H1 (cell line): ENCODE measurements at regions not wholly inside any gene's neighbourhood (a gene's known extent, or its start where the extent isn't known, plus 50 kb on each side); places are given as distances from the start of the nearest gene placed in this dataset.

ENCODE experiments used
- CTCF ChIA-PET: fragments of 300-600 bp; sonication (Branson Sonifier 250); formaldehyde crosslinking; loops from one replicate; lab custom pipeline; 2021; ENCODE audit not compliant: partially characterized antibody; lab: Charles Lee
- POLR2A ChIA-PET: fragments of 300-600 bp; sonication (Branson Sonifier 250); formaldehyde crosslinking; loops from one replicate; lab custom pipeline; 2021; ENCODE audit warnings: inconsistent platforms; ENCODE audit not compliant: partially characterized antibody; lab: Charles Lee
- DNase-seq, 2 experiments: peaks; one replicate each; pipeline versions ENCODE4 v3.0.0 to v3.0.0-alpha.2; 2010 to 2022; ENCODE audit warnings: low spot score in 2 of 2, low read depth in 1 of 2, mixed read lengths in 1 of 2
- FAIRE-seq: peaks from 2 replicates; lab custom pipeline; 2011; peaks lifted over from hg19 to GRCh38; lab: Jason Lieb, UNC
- H2AFZ ChIP-seq: 2 replicates; pipeline ENCODE4 v1.8.1; 2012; ENCODE audit warnings: low read length, inconsistent platforms
- H2AK5ac ChIP-seq: 2 replicates; pipeline ENCODE4 v1.6.1; 2013; ENCODE audit warnings: low read depth, low read length
- H2BK120ac ChIP-seq: replicated peaks from 2 replicates; pipeline ENCODE3; 2013; ENCODE audit warnings: low read depth, low read length, inconsistent platforms
- H2BK12ac ChIP-seq: 2 replicates; pipeline ENCODE4 v1.6.1; 2013; ENCODE audit warnings: low read depth, low read length
- H2BK15ac ChIP-seq: 2 replicates; pipeline ENCODE4 v1.6.1; 2013; ENCODE audit warnings: low read length
- H2BK20ac ChIP-seq: 2 replicates; pipeline ENCODE4 v1.6.1; 2013; ENCODE audit warnings: low read length
- H2BK5ac ChIP-seq: 2 replicates; pipeline ENCODE4 v1.6.1; 2013; ENCODE audit warnings: low read depth, low read length
- H3K14ac ChIP-seq: 2 replicates; pipeline ENCODE4 v1.6.1; 2013; ENCODE audit warnings: inconsistent platforms; ENCODE audit not compliant: insufficient read length
- H3K18ac ChIP-seq: 2 replicates; pipeline ENCODE4 v1.6.1; 2013; ENCODE audit warnings: low read length; ENCODE audit errors: extremely low read depth
- H3K23ac ChIP-seq: 2 replicates; pipeline ENCODE4 v1.6.1; 2013; ENCODE audit warnings: inconsistent platforms; ENCODE audit not compliant: insufficient read length
- H3K23me2 ChIP-seq: 2 replicates; pipeline ENCODE4 v1.6.1; 2013; ENCODE audit warnings: low read depth, low read length
- H3K27ac ChIP-seq: 2 replicates; pipeline ENCODE4 v1.6.1; 2011; ENCODE audit warnings: low read depth, low read length, inconsistent platforms
- H3K27me3 ChIP-seq, 4 experiments: replicated peaks in 1 of 4; 1 replicate in 1 of 4; 2 replicates in 3 of 4; pipeline versions ENCODE4 v1.6.1 to v1.8.1; 2011 to 2013; ENCODE audit warnings: low read length in 3 of 4, mild to moderate bottlenecking in 3 of 4, inconsistent platforms in 2 of 4, mixed read lengths in 2 of 4, moderate library complexity in 1 of 4; ENCODE audit not compliant: control insufficient read depth in 3 of 4, insufficient read depth in 3 of 4; ENCODE audit errors: extremely low read depth in 1 of 4
- H3K36me3 ChIP-seq, 4 experiments: 2 replicates each; pipeline versions ENCODE4 v1.6.1 to v1.8.1; 2011 to 2013; ENCODE audit warnings: mild to moderate bottlenecking in 4 of 4, low read length in 3 of 4, moderate library complexity in 2 of 4, control low read depth in 1 of 4, inconsistent platforms in 1 of 4; ENCODE audit not compliant: insufficient read depth in 4 of 4, control insufficient read depth in 2 of 4
- H3K4ac ChIP-seq: replicated peaks from 2 replicates; pipeline ENCODE3; 2013; ENCODE audit warnings: low read length, low read depth, mixed read lengths, inconsistent platforms; ENCODE audit not compliant: insufficient read length
- H3K4me1 ChIP-seq, 4 experiments: replicated peaks in 1 of 4; 1 replicate in 1 of 4; 2 replicates in 3 of 4; pipeline versions ENCODE4 v1.6.1 to v1.8.1; 2011 to 2013; ENCODE audit warnings: low read length in 3 of 4, inconsistent platforms in 2 of 4, mixed read lengths in 1 of 4; ENCODE audit not compliant: insufficient read depth in 4 of 4, control insufficient read depth in 3 of 4
- H3K4me2 ChIP-seq, 2 experiments: 2 replicates each; pipeline versions ENCODE4 v1.6.1 to v1.8.1; 2011 to 2013; ENCODE audit warnings: low read depth in 2 of 2, low read length in 2 of 2, control low read depth in 1 of 2, inconsistent platforms in 1 of 2, mild to moderate bottlenecking in 1 of 2; ENCODE audit not compliant: insufficient read depth in 1 of 2
- H3K4me3 ChIP-seq, 4 experiments: fragments of 200-600, 300-600 bp in 1 of 4; sonication (generic), shearing (Covaris generic), sonication (Bioruptor Twin) in 1 of 4; 2 replicates each; pipeline versions ENCODE4 v1.5.1 to v1.8.1; 2011 to 2016; ENCODE audit warnings: low read length in 4 of 4, low read depth in 3 of 4, control low read depth in 2 of 4, inconsistent platforms in 2 of 4, mild to moderate bottlenecking in 2 of 4, mixed read lengths in 1 of 4, moderate library complexity in 1 of 4; ENCODE audit not compliant: insufficient read depth in 2 of 4; ENCODE audit errors: extremely low read depth in 1 of 4
- H3K56ac ChIP-seq: replicated peaks from 2 replicates; pipeline ENCODE3; 2013; ENCODE audit warnings: low read depth, mild to moderate bottlenecking, mixed read lengths, low read length, inconsistent platforms; ENCODE audit not compliant: insufficient read length
- H3K79me1 ChIP-seq: 2 replicates; pipeline ENCODE4 v1.6.1; 2013; ENCODE audit warnings: low read depth, low read length, control low read depth
- H3K79me2 ChIP-seq, 2 experiments: 2 replicates each; pipeline versions ENCODE4 v1.6.1 to v1.8.1; 2012 to 2013; ENCODE audit warnings: low read length in 2 of 2, mild to moderate bottlenecking in 2 of 2, inconsistent platforms in 1 of 2; ENCODE audit not compliant: insufficient read depth in 2 of 2, control insufficient read depth in 1 of 2
- H3K9ac ChIP-seq, 4 experiments: replicated peaks in 1 of 4; 1 replicate in 1 of 4; 2 replicates in 3 of 4; pipeline versions ENCODE4 v1.6.1 to v1.8.1; 2011 to 2013; ENCODE audit warnings: low read depth in 3 of 4, low read length in 3 of 4, control low read depth in 2 of 4, mild to moderate bottlenecking in 2 of 4, moderate library complexity in 2 of 4, inconsistent platforms in 1 of 4; ENCODE audit errors: extremely low read depth in 1 of 4
- H3K9me3 ChIP-seq, 2 experiments: 2 replicates each; pipeline versions ENCODE4 v1.6.1 to v1.8.1; 2012 to 2013; ENCODE audit warnings: mild to moderate bottlenecking in 2 of 2, moderate library complexity in 2 of 2, control low read depth in 1 of 2, inconsistent platforms in 1 of 2, low read depth in 1 of 2, low read length in 1 of 2, mixed read lengths in 1 of 2; ENCODE audit not compliant: insufficient read depth in 2 of 2
- H4K20me1 ChIP-seq, 2 experiments: replicated peaks in 1 of 2; 2 replicates each; pipeline versions ENCODE3 to v1.8.1; 2011 to 2013; ENCODE audit warnings: inconsistent platforms in 2 of 2, low read length in 2 of 2, mild to moderate bottlenecking in 1 of 2; ENCODE audit not compliant: insufficient read depth in 2 of 2, control insufficient read depth in 1 of 2
- H4K5ac ChIP-seq: 2 replicates; pipeline ENCODE4 v1.6.1; 2013; ENCODE audit warnings: low read length, low read depth, mixed read lengths, inconsistent platforms; ENCODE audit not compliant: insufficient read length
- H4K8ac ChIP-seq: 2 replicates; pipeline ENCODE4 v1.8.0; 2013; ENCODE audit warnings: mild to moderate bottlenecking, moderate library complexity, low read length, inconsistent platforms; ENCODE audit not compliant: insufficient read depth; ENCODE audit errors: extremely low read depth
- H4K91ac ChIP-seq: replicated peaks from 2 replicates; pipeline ENCODE3; 2013; ENCODE audit warnings: low read length, mixed read lengths, inconsistent platforms; ENCODE audit not compliant: insufficient read length
- ASH2L ChIP-seq: fragments of 200-600, 300-600 bp; sonication (generic); IDR thresholded peaks from one replicate; pipeline ENCODE4 v1.7.1; 2017; ENCODE audit warnings: low read length
- BACH1 ChIP-seq: IDR thresholded peaks from 2 replicates; pipeline ENCODE4 v1.6.1; 2012; ENCODE audit warnings: low read length, improper control_type of control experiment
- CHD2 ChIP-seq: IDR thresholded peaks from 2 replicates; pipeline ENCODE4 v1.6.1; 2012; ENCODE audit warnings: low read length, improper control_type of control experiment
- E2F6 ChIP-seq: IDR thresholded peaks from 2 replicates; pipeline ENCODE4 v1.6.1; 2012; ENCODE audit warnings: inconsistent platforms
- EZH2 ChIP-seq: fragments of 200-600 bp; sonication (generic); IDR thresholded peaks from 2 replicates; pipeline ENCODE4 v1.7.1; 2012; ENCODE audit warnings: low read depth, mild to moderate bottlenecking, moderate library complexity, low read length, inconsistent platforms; ENCODE audit not compliant: severe bottlenecking
- KDM1A ChIP-seq: fragments of 200-600, 300-600 bp; sonication (generic); IDR thresholded peaks from 2 replicates; pipeline ENCODE4 v1.7.1; 2016; ENCODE audit warnings: mild to moderate bottlenecking, low read length, borderline replicate concordance
- POLR2A ChIP-seq, 2 experiments: IDR thresholded peaks; 1 replicate in 1 of 2; 2 replicates in 1 of 2; pipeline ENCODE4 v1.6.1; 2011; ENCODE audit warnings: low read depth in 2 of 2, low read length in 2 of 2, mild to moderate bottlenecking in 2 of 2; ENCODE audit errors: control extremely low read depth in 1 of 2
- RNF2 ChIP-seq: fragments of 200-900, 300-1000 bp; sonication (generic); IDR thresholded peaks from 2 replicates; pipeline ENCODE4 v1.7.1; 2016; ENCODE audit warnings: borderline replicate concordance, low read depth, mild to moderate bottlenecking, antibody characterized with exemption, low read length; ENCODE audit not compliant: poor library complexity, severe bottlenecking; ENCODE audit errors: missing control alignments
- TBP ChIP-seq: IDR thresholded peaks from 2 replicates; pipeline ENCODE4 v1.6.1; 2011; ENCODE audit warnings: low read depth, low read length, improper control_type of control experiment
- TCF12 ChIP-seq: IDR thresholded peaks from 2 replicates; pipeline ENCODE4 v1.6.1; 2011; ENCODE audit warnings: low read depth, mild to moderate bottlenecking, low read length
- USF2 ChIP-seq: IDR thresholded peaks from 2 replicates; pipeline ENCODE4 v1.6.1; 2011; ENCODE audit warnings: low read length, improper control_type of control experiment
- ZNF274 ChIP-seq: IDR thresholded peaks from 2 replicates; pipeline ENCODE4 v1.7.0; 2012; ENCODE audit warnings: low read length, borderline replicate concordance; ENCODE audit errors: extremely low read depth
- WGBS, 2 experiments: shearing (Covaris generic) in 1 of 2; methylation state at CpG; one replicate each; pipeline versions ENCODE4 v1.1.6 to v1.1.7; 2013 to 2015; ENCODE audit warnings: low lambda C conversion rate in 2 of 2, mixed read lengths in 2 of 2, inconsistent platforms in 1 of 2, low coverage in 1 of 2, missing lambda C conversion rate in 1 of 2; ENCODE audit not compliant: insufficient replicate concordance in 2 of 2, insufficient coverage in 1 of 2, insufficient read length in 1 of 2; ENCODE audit errors: extremely low coverage in 1 of 2, missing lambda C conversion rate in 1 of 2; 5-methylcytosine and 5-hydroxymethylcytosine counted together

GRCh38 chr12:89067421-89068187 lies 284.7 kb downstream of the DUSP6 start:
- no peaks in the 10 kb centered on the region for H3K79me1 ChIP-seq
- WGBS, 2 experiments, result 83% methylated on average over 2 of the region's 2 CpGs; no CpG with 5 or more reads in 1 of the 2 experiments
- no peak overlapping the region for H3K56ac ChIP-seq
- H3K4ac ChIP-seq, result no peak overlapping the region
- peaks cover 0 to 1% (median 0%) of the 10 kb centered on the region in 4 experiments; a peak in 1 of 7 replicates for H3K27me3 ChIP-seq
- H2BK20ac ChIP-seq, result no peak overlapping the region
- no peak overlapping the region for H2AFZ ChIP-seq
- H3K23me2 ChIP-seq, result no peaks in the 10 kb centered on the region
- no peak overlapping the region for H4K8ac ChIP-seq
- H2AK5ac ChIP-seq, result no peak overlapping the region
- H3K14ac ChIP-seq, result no peak overlapping the region
- FAIRE-seq (no peak), DNase-seq (no peak)
- no peaks in the 10 kb centered on the region for H3K9me3 ChIP-seq
- CTCF ChIA-PET, result interaction anchor here (0.6 to 1.4 kb wide), 3 partner anchors 48 to 488 kb away, joined by 3 to 5 read pairs (median 3); no protein-coding TSS in a partner anchor
- H2BK5ac ChIP-seq, result no peak overlapping the region
- H2BK15ac ChIP-seq, result no peak overlapping the region
- no peak overlapping the region for H3K4me3 ChIP-seq
- H3K9ac ChIP-seq, result no peak overlapping the region
- no peak overlapping the region for H3K4me2 ChIP-seq
- H3K79me2 ChIP-seq, result no peaks in the 10 kb centered on the region
- POLR2A ChIA-PET, result no interaction called here
- H3K27ac ChIP-seq, result no peak overlapping the region
- H3K23ac ChIP-seq, result no peak overlapping the region
- no peaks in the 10 kb centered on the region for H4K20me1 ChIP-seq
- no peak overlapping the region for H4K5ac ChIP-seq
- H3K18ac ChIP-seq, result no peak overlapping the region
- no peak overlapping the region for H2BK12ac ChIP-seq
- H3K36me3 ChIP-seq, result no peaks in the 10 kb centered on the region
- H2BK120ac ChIP-seq, result no peak overlapping the region
- peaks cover 0 to 3% (median 0%) of the 10 kb centered on the region in 4 experiments; a peak in 2 of 7 replicates for H3K4me1 ChIP-seq
- H4K91ac ChIP-seq, result no peak overlapping the region
- TF ChIP-seq POLR2A (IDR thresholded peaks at IDR 0.05; ENCODE audit: control extremely low read depth in 1 of 2, low read depth in 2 of 2, low read length in 2 of 2) (no peak), E2F6 (no peak), EZH2 (no peak), TBP (no peak), KDM1A (no peak), USF2 (no peak), ZNF274 (no peak), CHD2 (no peak), ASH2L (no peak), BACH1 (no peak), RNF2 (no peak), TCF12 (no peak)
